Upper lobe of left lung (tissue), 6 donors: ENCODE measurements at regions not wholly inside any gene's neighbourhood (a gene's known extent, or its start where the extent isn't known, plus 50 kb on each side); places are given as distances from the start of the nearest gene placed in this dataset.

ENCODE experiments used
- ATAC-seq, 2 donors: fragments of 200-7000 bp; cut with Tn5 transposase; one replicate each; pipeline ENCODE4 v1.9.1; 2022; ENCODE audit warnings: mild to moderate bottlenecking in 2 of 2, moderate library complexity in 2 of 2; ENCODE audit not compliant: low FRiP score in 2 of 2
- DNase-seq, 2 donors: peaks; one replicate each; pipeline ENCODE4 v3.0.0-alpha.2; 2019 to 2020
- H3K27ac ChIP-seq, 4 donors: fragments of 200-600 bp; sonication (generic); one replicate each; pipeline ENCODE4 v1.5.1; 2016 to 2019
- H3K27me3 ChIP-seq, 4 donors: fragments of 200-600 bp; sonication (generic); one replicate each; pipeline ENCODE4 v1.5.1; 2017 to 2019
- H3K36me3 ChIP-seq, 4 donors: fragments of 200-600 bp; sonication (generic); one replicate each; pipeline ENCODE4 v1.5.1; 2016 to 2019
- H3K4me1 ChIP-seq, 4 donors: fragments of 200-600 bp; sonication (generic); one replicate each; pipeline ENCODE4 v1.5.1; 2018 to 2019
- H3K4me3 ChIP-seq, 4 donors: fragments of 200-600 bp; sonication (generic); one replicate each; pipeline ENCODE4 v1.5.1; 2017 to 2019; ENCODE audit warnings: mild to moderate bottlenecking in 2 of 4, moderate library complexity in 1 of 4
- H3K9me3 ChIP-seq, 4 donors: fragments of 200-600 bp; sonication (generic); one replicate each; pipeline ENCODE4 v1.5.1; 2018 to 2019
- CTCF ChIP-seq, 6 experiments: fragments of 450-650 bp in 4 of 6; fragments of 200-600 bp in 2 of 6; sonication (generic) in 2 of 6; IDR thresholded peaks; one replicate each; pipeline ENCODE4 v1.5.1; 2016 to 2019; ENCODE audit warnings: antibody characterized with exemption in 6 of 6
- EP300 ChIP-seq, 4 donors: sonication (generic); formaldehyde crosslinking; IDR thresholded peaks; one replicate each; pipeline ENCODE4 v1.5.1; 2017; ENCODE audit warnings: antibody characterized with exemption in 4 of 4, control low read depth in 2 of 4
- POLR2A ChIP-seq, 4 donors: fragments of 450-650 bp; IDR thresholded peaks; one replicate each; pipeline ENCODE4 v1.5.1; 2016 to 2017; ENCODE audit warnings: antibody characterized with exemption in 4 of 4, mild to moderate bottlenecking in 2 of 4
- POLR2AphosphoS5 ChIP-seq, 2 donors: sonication (generic); formaldehyde crosslinking; IDR thresholded peaks; one replicate each; pipeline ENCODE4 v1.5.1; 2017; ENCODE audit warnings: antibody characterized with exemption in 2 of 2
- WGBS, 2 donors: methylation state at CpG; one replicate each; pipeline ENCODE4 v1.1.5; 2017 to 2018; 5-methylcytosine and 5-hydroxymethylcytosine counted together
- donor health status: DM: no; HTN: no; CAD: no; lungs with moderate emphysema.
- donor health status: DM: no; HTN: yes; CAD: no; lungs with severe emphysema.

DNA sequence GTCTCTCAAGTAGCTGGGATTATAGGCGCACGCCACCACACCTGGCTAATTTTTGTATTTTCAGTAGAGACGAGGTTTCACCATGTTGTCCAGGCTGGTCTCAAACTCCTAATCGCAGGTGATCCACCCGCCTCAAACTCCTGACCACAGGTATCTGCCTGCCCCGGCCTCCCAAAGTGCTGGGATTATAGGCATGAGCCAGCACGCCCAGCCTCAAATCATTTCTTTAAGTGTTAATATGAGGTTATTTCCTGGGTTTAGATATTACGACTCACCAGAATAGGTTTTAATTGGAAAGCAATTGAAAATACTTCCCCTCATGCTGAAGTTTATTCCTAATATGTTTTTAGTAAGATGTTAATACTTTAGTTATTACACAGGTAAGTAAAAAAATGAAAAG is 144.5 kb downstream of the NUFIP1 start:
- Histone ChIP-seq H3K27me3 (no peaks in the 10 kb centered on the region), H3K4me1 (peaks cover 0 to 4% (median 0%) of the 10 kb centered on the region in 4 donors), H3K9me3 (no peaks in the 10 kb centered on the region), H3K36me3 (no peaks in the 10 kb centered on the region), H3K4me3 (no peak overlapping the region), H3K27ac (no peak overlapping the region)
- TF ChIP-seq EP300 (IDR thresholded peaks at IDR 0.05) (no peak), POLR2AphosphoS5 (IDR thresholded peaks at IDR 0.05) (no peak), CTCF (IDR thresholded peaks at IDR 0.05) (no peak), POLR2A (IDR thresholded peaks at IDR 0.05) (no peak)
- whole genome bisulfite sequencing, 2 donors: 92 to 95% methylated on average over 8 of the region's 8 CpGs
- ATAC-seq (no peak), DNase-seq (no peak)

GRCh38 chr13:44843403-44843802 is 145.9 kb downstream of the NUFIP1 start:
- ATAC-seq: no peak
- Histone ChIP-seq H3K36me3 (no peaks in the 10 kb centered on the region), H3K4me1 (peaks cover 0 to 4% (median 0%) of the 10 kb centered on the region in 4 donors), H3K27ac (no peak overlapping the region), H3K4me3 (no peak overlapping the region), H3K9me3 (no peaks in the 10 kb centered on the region), H3K27me3 (no peaks in the 10 kb centered on the region)
- DNase-seq: no peak
- WGBS, 2 donors: 100% methylated on average over 1 of the region's 1 CpG
- TF ChIP-seq POLR2AphosphoS5 (IDR thresholded peaks at IDR 0.05) (no peak), EP300 (IDR thresholded peaks at IDR 0.05) (no peak), CTCF (IDR thresholded peaks at IDR 0.05) (no peak), POLR2A (IDR thresholded peaks at IDR 0.05) (no peak)

GRCh38 chr13:44842158-44842557 is 147.1 kb downstream of the NUFIP1 start:
- ATAC-seq (no peak), DNase-seq (no peak)
- H3K36me3 ChIP-seq: no peaks in the 10 kb centered on the region
- TF ChIP-seq EP300 (IDR thresholded peaks at IDR 0.05) (no peak), POLR2AphosphoS5 (IDR thresholded peaks at IDR 0.05) (no peak), POLR2A (IDR thresholded peaks at IDR 0.05) (no peak), CTCF (IDR thresholded peaks at IDR 0.05) (no peak)
- no peak overlapping the region for H3K4me3 ChIP-seq
- 64 to 73% methylated on average over 1 of the region's 1 CpG for WGBS, 2 donors
- no peak overlapping the region for H3K27ac ChIP-seq
- peaks cover 0 to 4% (median 0%) of the 10 kb centered on the region in 4 donors for H3K4me1 ChIP-seq
- no peaks in the 10 kb centered on the region for H3K27me3 ChIP-seq
- H3K9me3 ChIP-seq: no peaks in the 10 kb centered on the region

DNA sequence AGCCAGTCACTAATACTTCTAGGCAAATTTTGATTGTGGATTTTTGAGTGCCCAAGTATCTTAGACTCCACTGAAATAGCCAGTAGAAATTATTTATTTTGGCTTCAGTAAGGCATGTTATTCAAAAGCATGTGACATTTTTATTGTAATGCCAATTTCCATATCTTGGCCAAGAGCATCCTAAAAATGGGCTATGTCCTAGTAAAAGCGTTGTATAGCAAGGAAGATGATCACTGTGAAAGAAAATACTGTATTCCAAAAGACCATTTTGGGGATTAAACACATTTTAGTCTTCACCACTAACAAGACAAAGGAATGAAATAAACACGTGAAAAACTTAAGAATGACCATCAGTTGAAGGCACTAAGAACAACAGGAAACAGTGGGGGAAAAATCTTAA is 149.1 kb downstream of the NUFIP1 start:
- no peak for TF ChIP-seq EP300 (IDR thresholded peaks at IDR 0.05)
- no peak for TF ChIP-seq POLR2A (IDR thresholded peaks at IDR 0.05)
- no peak for TF ChIP-seq POLR2AphosphoS5 (IDR thresholded peaks at IDR 0.05)
- no peak for TF ChIP-seq CTCF (IDR thresholded peaks at IDR 0.05)
- Histone ChIP-seq H3K4me1 (peaks cover 0 to 4% (median 0%) of the 10 kb centered on the region in 4 donors), H3K9me3 (no peaks in the 10 kb centered on the region), H3K4me3 (no peak overlapping the region), H3K27ac (no peak overlapping the region), H3K27me3 (no peaks in the 10 kb centered on the region), H3K36me3 (no peaks in the 10 kb centered on the region)
- DNase-seq (no peak), ATAC-seq (no peak)
- WGBS, 2 donors: 47 to 56% methylated on average over 2 of the region's 2 CpGs

DNA sequence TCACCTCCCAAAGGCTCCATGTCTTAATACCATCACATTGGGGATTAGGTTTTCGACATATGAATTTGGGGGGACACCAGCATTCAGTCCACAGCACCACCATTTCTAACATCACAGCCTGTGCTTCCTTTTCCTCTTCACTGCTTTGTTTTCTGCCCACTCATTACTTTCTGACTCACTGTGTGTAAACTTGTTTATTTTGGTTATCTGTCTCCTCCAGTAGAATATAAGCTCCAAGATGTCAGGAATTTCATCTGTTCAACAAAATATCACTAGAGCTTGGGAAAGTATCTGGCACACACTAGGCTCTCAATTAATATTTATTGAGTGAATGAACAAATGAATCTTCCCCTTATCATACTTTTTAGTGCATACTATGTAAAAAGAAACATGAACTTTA is 152.0 kb downstream of the NUFIP1 start:
- no peak overlapping the region for H3K27ac ChIP-seq
- 95 to 100% methylated on average over 1 of the region's 1 CpG for WGBS, 2 donors
- no peak for ATAC-seq

More for the DNA sequence above, 152.0 kb downstream of the NUFIP1 start:
- TF ChIP-seq EP300 (IDR thresholded peaks at IDR 0.05) (no peak), CTCF (IDR thresholded peaks at IDR 0.05) (no peak), POLR2AphosphoS5 (IDR thresholded peaks at IDR 0.05) (no peak), POLR2A (IDR thresholded peaks at IDR 0.05) (no peak)
- Histone ChIP-seq H3K36me3 (no peaks in the 10 kb centered on the region), H3K4me3 (no peak overlapping the region), H3K27me3 (no peaks in the 10 kb centered on the region), H3K4me1 (no peaks in the 10 kb centered on the region), H3K9me3 (no peaks in the 10 kb centered on the region)
- DNase-seq: no peak
